Kidney (tissue), 13 donors: ENCODE measurements at regions not wholly inside any gene's neighbourhood (a gene's known extent, or its start where the extent isn't known, plus 50 kb on each side); places are given as distances from the start of the nearest gene placed in this dataset.

ENCODE experiments used
- DNase-seq, 5 donors: peaks; one replicate each; pipeline ENCODE4 v3.0.0-alpha.2; 2013 to 2020
- FAIRE-seq: peaks from 2 replicates; lab custom pipeline; 2012; peaks lifted over from hg19 to GRCh38; lab: Jason Lieb, UNC
- H3K27ac ChIP-seq, 2 donors: one replicate each; pipeline ENCODE4 v1.7.0; 2013; ENCODE audit warnings: low read depth in 2 of 2, low read length in 2 of 2, inconsistent platforms in 1 of 2
- H3K27me3 ChIP-seq: one replicate; pipeline ENCODE4 v1.7.1; 2013; ENCODE audit warnings: low read length, inconsistent platforms; ENCODE audit not compliant: control insufficient read depth, insufficient read depth
- H3K36me3 ChIP-seq, 3 donors: one replicate each; pipeline versions ENCODE4 v1.7.0 to v1.7.1; 2013; ENCODE audit warnings: low read length in 3 of 3, control low read depth in 1 of 3, inconsistent platforms in 1 of 3; ENCODE audit not compliant: insufficient read depth in 3 of 3, control insufficient read depth in 2 of 3
- H3K4me1 ChIP-seq, 3 donors: one replicate each; pipeline versions ENCODE4 v1.7.0 to v1.7.1; 2013; ENCODE audit warnings: low read length in 3 of 3, inconsistent platforms in 1 of 3, low read depth in 1 of 3; ENCODE audit not compliant: control insufficient read depth in 2 of 3, insufficient read depth in 2 of 3
- H3K4me3 ChIP-seq, 3 donors: one replicate each; pipeline versions ENCODE4 v1.7.0 to v1.8.1; 2013; ENCODE audit warnings: low read length in 3 of 3, control low read depth in 1 of 3, inconsistent platforms in 1 of 3
- H3K9ac ChIP-seq, 3 donors: one replicate each; pipeline versions ENCODE4 v1.7.0 to v1.7.1; 2013; ENCODE audit warnings: low read length in 3 of 3, control low read depth in 1 of 3, inconsistent platforms in 1 of 3
- H3K9me3 ChIP-seq, 3 donors: one replicate each; pipeline versions ENCODE4 v1.7.0 to v1.7.1; 2013; ENCODE audit warnings: low read length in 3 of 3, control low read depth in 1 of 3, inconsistent platforms in 1 of 3; ENCODE audit not compliant: control insufficient read depth in 2 of 3, insufficient read depth in 1 of 3
- intact Hi-C: fragments of 100-400 bp; cut with DNase I; formaldehyde crosslinking; loops from one replicate; pipeline ENCODE4 v1.11.1; 2022
- TF ChIP-seq, protein P1 (sequence below): IDR thresholded peaks from 3 replicates; pipeline ENCODE4 v1.5.1; 2012; ENCODE audit warnings: mild to moderate bottlenecking, moderate library complexity, borderline replicate concordance; ENCODE audit not compliant: insufficient read depth; ENCODE audit errors: extremely low read depth
- donor health status: control.
- donor health status: control.
- donor health status: control.
- donor health status: control.
- donor health status: control.
- donor health status: DM: yes; HTN: yes; CAD: no.
- donor health status: Normal renal cell carcinoma (clear cell type).

DNA sequence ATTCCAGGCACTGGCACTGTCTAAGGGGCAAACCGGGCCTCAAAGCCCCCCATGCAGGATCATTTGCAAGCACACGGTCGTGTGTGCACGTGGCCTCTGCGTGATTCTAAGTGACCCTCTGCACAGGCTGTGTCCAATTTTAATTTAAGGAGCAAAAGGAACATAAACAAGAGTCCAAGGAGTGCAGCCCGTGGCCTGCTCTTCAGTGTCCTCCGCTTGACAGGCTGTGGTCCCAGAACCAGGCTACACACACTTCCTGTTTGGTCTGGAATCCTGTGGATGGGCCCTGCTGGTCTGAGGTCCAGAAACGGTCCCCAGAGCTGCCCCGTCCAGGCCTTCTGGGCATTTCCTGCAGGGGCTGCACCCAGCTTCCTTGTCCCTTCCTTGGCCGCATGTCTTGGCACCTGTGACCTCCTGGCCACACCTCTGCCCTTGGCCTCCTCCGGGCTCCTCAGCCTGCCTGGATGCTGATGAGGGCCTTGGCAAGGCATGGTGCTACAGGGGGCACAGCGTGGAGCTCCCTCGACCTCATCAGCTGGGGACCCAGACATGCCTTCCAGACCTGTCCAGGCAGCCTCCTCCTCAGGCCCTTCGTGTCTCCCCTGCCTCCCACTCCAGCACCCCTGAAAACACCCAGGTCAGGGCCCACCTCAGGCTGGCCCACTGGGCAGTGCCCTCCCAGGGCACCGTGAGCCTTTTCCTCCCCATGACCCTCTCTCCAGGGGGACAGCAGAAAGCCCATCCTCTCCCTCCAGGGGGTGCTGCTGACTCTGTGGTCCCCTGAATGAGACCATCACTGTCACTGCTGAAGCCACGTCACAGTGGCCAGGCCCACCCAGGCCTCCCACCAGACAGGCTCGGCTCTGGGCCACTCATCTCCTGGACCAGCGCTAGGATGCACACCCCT lies 136.4 kb upstream of the GPC1 start:
- Histone ChIP-seq H3K27me3 (no peaks in the 10 kb centered on the region), H3K4me3 (no peak overlapping the region), H3K9me3 (no peaks in the 10 kb centered on the region), H3K9ac (no peak overlapping the region), H3K27ac (no peak overlapping the region), H3K4me1 (no peaks in the 10 kb centered on the region), H3K36me3 (no peaks in the 10 kb centered on the region)
- FAIRE-seq (no peak), DNase-seq (peak in 1 of 5 donors; percentile 7)
- intact Hi-C loops = no loop called here
- TF ChIP-seq, protein P1, sequence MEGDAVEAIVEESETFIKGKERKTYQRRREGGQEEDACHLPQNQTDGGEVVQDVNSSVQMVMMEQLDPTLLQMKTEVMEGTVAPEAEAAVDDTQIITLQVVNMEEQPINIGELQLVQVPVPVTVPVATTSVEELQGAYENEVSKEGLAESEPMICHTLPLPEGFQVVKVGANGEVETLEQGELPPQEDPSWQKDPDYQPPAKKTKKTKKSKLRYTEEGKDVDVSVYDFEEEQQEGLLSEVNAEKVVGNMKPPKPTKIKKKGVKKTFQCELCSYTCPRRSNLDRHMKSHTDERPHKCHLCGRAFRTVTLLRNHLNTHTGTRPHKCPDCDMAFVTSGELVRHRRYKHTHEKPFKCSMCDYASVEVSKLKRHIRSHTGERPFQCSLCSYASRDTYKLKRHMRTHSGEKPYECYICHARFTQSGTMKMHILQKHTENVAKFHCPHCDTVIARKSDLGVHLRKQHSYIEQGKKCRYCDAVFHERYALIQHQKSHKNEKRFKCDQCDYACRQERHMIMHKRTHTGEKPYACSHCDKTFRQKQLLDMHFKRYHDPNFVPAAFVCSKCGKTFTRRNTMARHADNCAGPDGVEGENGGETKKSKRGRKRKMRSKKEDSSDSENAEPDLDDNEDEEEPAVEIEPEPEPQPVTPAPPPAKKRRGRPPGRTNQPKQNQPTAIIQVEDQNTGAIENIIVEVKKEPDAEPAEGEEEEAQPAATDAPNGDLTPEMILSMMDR = no peak

DNA sequence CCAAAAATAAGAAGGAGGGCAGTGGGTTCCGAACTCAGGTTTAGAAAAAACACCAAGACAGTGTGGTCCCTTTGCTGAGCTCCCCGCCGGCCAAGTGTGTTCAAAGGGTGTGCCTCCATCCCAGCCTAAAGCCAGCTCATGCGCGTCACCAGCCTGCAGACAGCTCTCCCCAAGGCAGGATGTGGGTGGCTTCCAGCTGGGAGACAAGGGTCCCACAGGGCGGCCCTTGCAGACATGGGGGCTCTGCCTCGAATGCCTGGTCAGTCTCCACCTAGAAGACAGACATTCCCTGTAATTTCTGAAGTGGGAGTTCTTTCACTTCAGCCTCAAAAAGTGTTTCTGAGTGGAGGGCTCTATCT lies 135.8 kb upstream of the GPC1 start:
- no peak overlapping the region for H3K27ac ChIP-seq
- DNase-seq (peak in 1 of 5 donors; percentile 9), FAIRE-seq (no peak)
- no peak overlapping the region for H3K4me3 ChIP-seq
- H3K9me3 ChIP-seq = no peaks in the 10 kb centered on the region
- H3K36me3 ChIP-seq = no peaks in the 10 kb centered on the region
- no peak overlapping the region for H3K9ac ChIP-seq
- TF ChIP-seq, protein P1 = no peak
- no peaks in the 10 kb centered on the region for H3K4me1 ChIP-seq
- H3K27me3 ChIP-seq = no peaks in the 10 kb centered on the region
- intact Hi-C loops = no loop called here

DNA sequence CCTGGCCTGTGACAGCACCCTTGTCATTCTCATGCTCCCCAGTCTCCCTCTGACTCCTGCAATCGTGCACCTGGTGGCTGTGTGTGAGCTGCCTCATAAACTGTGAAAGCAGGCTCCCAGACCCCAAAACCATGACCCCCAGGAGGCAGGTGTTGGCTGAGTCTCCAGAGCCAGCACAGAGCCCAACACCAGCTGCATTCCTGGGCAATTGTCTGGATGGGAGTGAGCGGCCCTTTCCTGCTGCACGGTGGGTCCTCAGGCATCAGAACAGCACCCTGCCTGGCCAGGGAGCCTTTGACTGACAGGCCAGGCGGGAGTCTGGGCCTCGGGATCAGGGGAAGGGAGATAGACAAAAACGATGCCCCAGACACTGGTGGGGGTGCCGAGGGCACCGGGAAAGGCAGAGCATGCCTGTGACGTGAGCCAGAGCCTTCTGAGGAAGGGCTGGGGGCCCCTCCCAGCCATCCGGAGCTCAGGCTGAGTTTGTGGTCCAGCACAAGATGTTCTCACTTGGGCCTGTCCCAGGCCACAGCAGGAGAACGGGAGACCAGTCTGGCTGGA lies 135.1 kb upstream of the GPC1 start:
- FAIRE-seq = no peak
- peak in 3 of 5 donors; percentile 20 to 51 (median 34) for DNase-seq

More for the DNA sequence above, 135.1 kb upstream of the GPC1 start:
- H3K27ac ChIP-seq = no peak overlapping the region
- intact Hi-C loops = no loop called here
- H3K4me1 ChIP-seq = no peaks in the 10 kb centered on the region
- no peak overlapping the region for H3K9ac ChIP-seq
- H3K9me3 ChIP-seq = no peaks in the 10 kb centered on the region
- H3K4me3 ChIP-seq = no peak overlapping the region
- TF ChIP-seq, protein P1 = no peak
- no peaks in the 10 kb centered on the region for H3K27me3 ChIP-seq
- no peaks in the 10 kb centered on the region for H3K36me3 ChIP-seq
